Mucosa of descending colon (tissue), 3 donors: ENCODE measurements at regions not wholly inside any gene's neighbourhood (a gene's known extent, or its start where the extent isn't known, plus 50 kb on each side); places are given as distances from the start of the nearest gene placed in this dataset.
"Not testable (repeated sequence)": the region's sequence is repeated elsewhere in the genome, so short reads cannot be mapped to it uniquely, and the experiment has no call there.

Experiments
- ATAC-seq: fragments of 200-7000 bp; cut with Tn5 transposase; one replicate; pipeline ENCODE4 v1.9.1; 2020; ENCODE audit warnings: mild to moderate bottlenecking, moderate library complexity
- DNase-seq, 3 donors: peaks; one replicate each; pipeline ENCODE4 v3.0.0-alpha.2; 2020
- H3K36me3 ChIP-seq: fragments of 200-600 bp; one replicate; pipeline ENCODE4 v1.8.0; 2021; ENCODE audit warnings: low read depth, mild to moderate bottlenecking
- H3K4me1 ChIP-seq: fragments of 200-600 bp; one replicate; pipeline ENCODE4 v1.8.0; 2021; ENCODE audit warnings: low read depth, mild to moderate bottlenecking
- H3K4me3 ChIP-seq: fragments of 200-600 bp; one replicate; pipeline ENCODE4 v1.8.0; 2021; ENCODE audit warnings: mild to moderate bottlenecking
- H3K9me3 ChIP-seq: fragments of 200-600 bp; one replicate; pipeline ENCODE4 v1.8.0; 2021; ENCODE audit warnings: mild to moderate bottlenecking
- intact Hi-C, 2 donors: fragments of 100-400 bp; cut with DNase I in 1 of 2; cut with micrococcal nuclease in 1 of 2; formaldehyde crosslinking; loops; one replicate each; pipeline versions ENCODE4 v1.11.0 to v1.11.1; 2022; cut with DNase I, micrococcal nuclease
- TF ChIP-seq, protein P1 (sequence below): fragments of 200-600 bp; IDR thresholded peaks from one replicate; pipeline ENCODE4 v1.8.0; 2022; ENCODE audit warnings: antibody characterized with exemption, mild to moderate bottlenecking
- donor health status: DM: no; HTN: no; CAD: no; lungs with moderate emphysema.
- donor health status: DM: no; HTN: no; CAD: no.
- donor health status: DM: no; HTN: yes; CAD: no.

GRCh38 chr1:181971424-181971823, 90.1 kb downstream of the ZNF648 start:
- no peak for DNase-seq
- H3K4me3 ChIP-seq, result no peak overlapping the region

GRCh38 chr1:181969902-181970301, 91.6 kb downstream of the ZNF648 start:
- no peak for ATAC-seq
- Histone ChIP-seq H3K9me3 (no peaks in the 10 kb centered on the region), H3K36me3 (no peaks in the 10 kb centered on the region), H3K4me3 (no peak overlapping the region), H3K4me1 (no peaks in the 10 kb centered on the region)
- DNase-seq, result no peak
- TF ChIP-seq, protein P1, sequence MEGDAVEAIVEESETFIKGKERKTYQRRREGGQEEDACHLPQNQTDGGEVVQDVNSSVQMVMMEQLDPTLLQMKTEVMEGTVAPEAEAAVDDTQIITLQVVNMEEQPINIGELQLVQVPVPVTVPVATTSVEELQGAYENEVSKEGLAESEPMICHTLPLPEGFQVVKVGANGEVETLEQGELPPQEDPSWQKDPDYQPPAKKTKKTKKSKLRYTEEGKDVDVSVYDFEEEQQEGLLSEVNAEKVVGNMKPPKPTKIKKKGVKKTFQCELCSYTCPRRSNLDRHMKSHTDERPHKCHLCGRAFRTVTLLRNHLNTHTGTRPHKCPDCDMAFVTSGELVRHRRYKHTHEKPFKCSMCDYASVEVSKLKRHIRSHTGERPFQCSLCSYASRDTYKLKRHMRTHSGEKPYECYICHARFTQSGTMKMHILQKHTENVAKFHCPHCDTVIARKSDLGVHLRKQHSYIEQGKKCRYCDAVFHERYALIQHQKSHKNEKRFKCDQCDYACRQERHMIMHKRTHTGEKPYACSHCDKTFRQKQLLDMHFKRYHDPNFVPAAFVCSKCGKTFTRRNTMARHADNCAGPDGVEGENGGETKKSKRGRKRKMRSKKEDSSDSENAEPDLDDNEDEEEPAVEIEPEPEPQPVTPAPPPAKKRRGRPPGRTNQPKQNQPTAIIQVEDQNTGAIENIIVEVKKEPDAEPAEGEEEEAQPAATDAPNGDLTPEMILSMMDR, result no peak
- intact Hi-C loops, result no loop called here

More at GRCh38 chr1:181971424-181971823, 90.1 kb downstream of the ZNF648 start:
- Histone ChIP-seq H3K36me3 (no peaks in the 10 kb centered on the region), H3K4me1 (no peaks in the 10 kb centered on the region), H3K9me3 (no peaks in the 10 kb centered on the region)
- no peak for ATAC-seq
- intact Hi-C loops, result no loop called here
- TF ChIP-seq, protein P1, result no peak

- H3K4me3 ChIP-seq, H3K4me1 ChIP-seq, H3K9me3 ChIP-seq, ATAC-seq, intact Hi-C loops, H3K36me3 ChIP-seq, DNase-seq: not testable (repeated sequence)
Measured at GRCh38 chr1:181954696-181955095, 106.8 kb downstream of the ZNF648 start.

DNA sequence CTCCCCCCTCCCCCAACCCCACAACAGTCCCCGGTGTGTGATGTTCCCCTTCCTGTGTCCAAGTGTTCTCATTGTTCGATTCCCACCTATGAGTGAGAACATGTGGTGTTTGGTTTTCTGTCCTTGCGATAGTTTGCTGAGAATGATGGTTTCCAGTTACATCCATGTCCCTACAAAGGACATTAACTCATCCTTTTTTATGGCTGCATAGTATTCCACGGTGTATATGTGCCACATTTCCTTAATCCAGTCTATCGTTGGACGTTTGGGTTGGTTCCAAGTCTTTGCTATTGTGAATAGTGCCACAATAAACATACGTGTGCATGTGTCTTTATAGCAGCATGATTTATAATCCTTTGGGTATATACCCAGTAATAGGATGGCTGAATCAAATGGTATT, 107.3 kb downstream of the ZNF648 start:
- H3K36me3 ChIP-seq, intact Hi-C loops, H3K9me3 ChIP-seq, DNase-seq, H3K4me1 ChIP-seq, ATAC-seq, H3K4me3 ChIP-seq: not testable (repeated sequence)

DNA sequence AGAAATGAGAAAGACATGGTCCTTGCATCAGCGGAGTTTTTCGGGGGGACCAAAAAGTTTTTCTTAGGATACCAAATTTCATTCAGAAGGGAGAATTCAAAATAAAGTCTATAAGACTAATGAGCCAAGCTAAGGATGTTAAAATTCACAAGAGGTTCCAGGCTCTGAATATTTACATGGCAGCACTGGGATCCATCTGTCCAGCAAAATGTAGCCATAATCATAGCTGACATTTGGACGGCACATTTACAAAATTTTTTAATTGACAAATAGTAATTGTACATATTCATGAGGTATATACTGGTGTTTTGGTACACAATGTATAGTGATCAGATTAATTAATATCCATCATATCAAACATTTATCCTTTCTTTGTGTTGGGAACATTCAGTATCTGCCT, 107.9 kb downstream of the ZNF648 start:
- no peaks in the 10 kb centered on the region for H3K4me1 ChIP-seq
- no peak overlapping the region for H3K4me3 ChIP-seq
- intact Hi-C loops, result no loop called here
- H3K9me3 ChIP-seq, result peaks cover 3% of the 10 kb centered on the region
- ATAC-seq (no peak), DNase-seq (no peak)
- TF ChIP-seq, protein P1, result no peak
- no peaks in the 10 kb centered on the region for H3K36me3 ChIP-seq

- DNase-seq (no peak), ATAC-seq (no peak)
- Histone ChIP-seq H3K4me1 (no peaks in the 10 kb centered on the region), H3K4me3 (no peak overlapping the region), H3K36me3 (no peaks in the 10 kb centered on the region), H3K9me3 (no peaks in the 10 kb centered on the region)
- intact Hi-C loops, result no loop called here
- TF ChIP-seq, protein P1, result no peak
Measured at GRCh38 chr1:181951213-181951612, 110.3 kb downstream of the ZNF648 start.

GRCh38 chr1:181949500-181949899, 112.0 kb downstream of the ZNF648 start:
- H3K9me3 ChIP-seq, result no peaks in the 10 kb centered on the region
- H3K4me1 ChIP-seq, result no peaks in the 10 kb centered on the region
- no peak overlapping the region for H3K4me3 ChIP-seq
- intact Hi-C loops, result no loop called here
- H3K36me3 ChIP-seq, result no peaks in the 10 kb centered on the region
- no peak for DNase-seq
- TF ChIP-seq, protein P1, result no peak
- ATAC-seq, result no peak
